NCI-H345 treated with DMSO at 0.1 percent for 48 hours (cell line): ENCODE measurements at regions not wholly inside any gene's neighbourhood (a gene's known extent, or its start where the extent isn't known, plus 50 kb on each side); places are given as distances from the start of the nearest gene placed in this dataset.

Experiments used
- DNase-seq: peaks from one replicate; lab custom pipeline; 2025; ENCODE audit not compliant: unreplicated experiment; lab: John Stamatoyannopoulos, UW

- no peak for DNase-seq
Measured at GRCh38 chr10:110413049-110413783, 84.5 kb upstream of the DUSP5 start.

GRCh38 chr10:110413903-110414547, 83.7 kb upstream of the DUSP5 start:
- no peak for DNase-seq

- no peak for DNase-seq
Measured at GRCh38 chr10:110414548-110415309, 83.0 kb upstream of the DUSP5 start.

GRCh38 chr10:110415809-110416208, 81.9 kb upstream of the DUSP5 start:
- DNase-seq: no peak

GRCh38 chr10:110416776-110417711, 80.7 kb upstream of the DUSP5 start:
- DNase-seq: no peak

GRCh38 chr10:110418218-110418617, 79.5 kb upstream of the DUSP5 start:
- DNase-seq: no peak

GRCh38 chr10:110419265-110419664, 78.4 kb upstream of the DUSP5 start:
- no peak for DNase-seq

GRCh38 chr10:110420401-110421193, 77.1 kb upstream of the DUSP5 start:
- DNase-seq: no peak

- no peak for DNase-seq
Measured at GRCh38 chr10:110421512-110422138, 76.1 kb upstream of the DUSP5 start.

GRCh38 chr10:110422548-110422947, 75.2 kb upstream of the DUSP5 start:
- no peak for DNase-seq

GRCh38 chr10:110423650-110424049, 74.1 kb upstream of the DUSP5 start:
- DNase-seq: no peak

- DNase-seq: no peak
Measured at GRCh38 chr10:110425684-110426293, 71.9 kb upstream of the DUSP5 start.

- no peak for DNase-seq
Measured at GRCh38 chr10:110426294-110427181, 71.2 kb upstream of the DUSP5 start.

GRCh38 chr10:110429301-110429700, 68.4 kb upstream of the DUSP5 start:
- DNase-seq: no peak

GRCh38 chr10:110430340-110431273, 67.1 kb upstream of the DUSP5 start:
- no peak for DNase-seq

- no peak for DNase-seq
Measured at GRCh38 chr10:110431659-110432058, 66.0 kb upstream of the DUSP5 start.

GRCh38 chr10:110432084-110432483, 65.6 kb upstream of the DUSP5 start:
- DNase-seq: no peak
